ENCODE measurements at regions not wholly inside any gene's neighbourhood (a gene's known extent, or its start where the extent isn't known, plus 50 kb on each side); places are given as distances from the start of the nearest gene placed in this dataset.

GRCh38 chr5:89047571-89047970 lies 164.6 kb upstream of the MEF2C start:
- no peak for DNase-seq (ENCODE audit: low read depth in 2 of 2)

GRCh38 chr5:89045216-89045615 lies 162.2 kb upstream of the MEF2C start:
- no peak for DNase-seq (ENCODE audit: low read depth in 2 of 2)

GRCh38 chr5:89044674-89045200 lies 161.8 kb upstream of the MEF2C start:
- DNase-seq (ENCODE audit: low read depth in 2 of 2): no peak

GRCh38 chr5:89043676-89044075 lies 160.7 kb upstream of the MEF2C start:
- DNase-seq (ENCODE audit: low read depth in 2 of 2): peak in 1 of 2 donors; percentile 10

- no peak for DNase-seq (ENCODE audit: low read depth in 2 of 2)
Observed at GRCh38 chr5:89042746-89043145, 159.8 kb upstream of the MEF2C start.

GRCh38 chr5:89041976-89042375 lies 159.0 kb upstream of the MEF2C start:
- DNase-seq (ENCODE audit: low read depth in 2 of 2): no peak

- peak in 1 of 2 donors; percentile 3 for DNase-seq (ENCODE audit: low read depth in 2 of 2)
Observed at GRCh38 chr5:89041249-89041779, 158.3 kb upstream of the MEF2C start.

- DNase-seq (ENCODE audit: low read depth in 2 of 2): peak; percentile 2 to 36
Observed at GRCh38 chr5:89036704-89037489, 153.9 kb upstream of the MEF2C start.

- no peak for DNase-seq (ENCODE audit: low read depth in 2 of 2)
Observed at GRCh38 chr5:89036166-89036565, 153.2 kb upstream of the MEF2C start.

GRCh38 chr5:89034588-89034987 lies 151.6 kb upstream of the MEF2C start:
- DNase-seq (ENCODE audit: low read depth in 2 of 2): peak in 1 of 2 donors; percentile 7

GRCh38 chr5:89030798-89031197 lies 147.8 kb upstream of the MEF2C start:
- DNase-seq (ENCODE audit: low read depth in 2 of 2): peak in 1 of 2 donors; percentile 1

GRCh38 chr5:89028595-89029285 lies 145.8 kb upstream of the MEF2C start:
- DNase-seq (ENCODE audit: low read depth in 2 of 2): no peak

- no peak for DNase-seq (ENCODE audit: low read depth in 2 of 2)
Observed at GRCh38 chr5:89024045-89024444, 141.1 kb upstream of the MEF2C start.

- no peak for DNase-seq (ENCODE audit: low read depth in 2 of 2)
Observed at GRCh38 chr5:89020926-89021610, 138.1 kb upstream of the MEF2C start.

- DNase-seq (ENCODE audit: low read depth in 2 of 2): no peak
Observed at GRCh38 chr5:89016741-89017303, 133.8 kb upstream of the MEF2C start.

- DNase-seq (ENCODE audit: low read depth in 2 of 2): no peak
Observed at GRCh38 chr5:89015409-89015808, 132.4 kb upstream of the MEF2C start.

- no peak for DNase-seq (ENCODE audit: low read depth in 2 of 2)
Observed at GRCh38 chr5:89011778-89012711, 129.1 kb upstream of the MEF2C start.

- DNase-seq (ENCODE audit: low read depth in 2 of 2): no peak
Observed at GRCh38 chr5:89010512-89010911, 127.5 kb upstream of the MEF2C start.

GRCh38 chr5:89008291-89008690 lies 125.3 kb upstream of the MEF2C start:
- DNase-seq (ENCODE audit: low read depth in 2 of 2): no peak

GRCh38 chr5:89005990-89006389 lies 123.0 kb upstream of the MEF2C start:
- no peak for DNase-seq (ENCODE audit: low read depth in 2 of 2)

All from lung microvascular endothelial cell (primary cell).